ENCODE measurements at regions not wholly inside any gene's neighbourhood (a gene's known extent, or its start where the extent isn't known, plus 50 kb on each side); places are given as distances from the start of the nearest gene placed in this dataset.

DNA sequence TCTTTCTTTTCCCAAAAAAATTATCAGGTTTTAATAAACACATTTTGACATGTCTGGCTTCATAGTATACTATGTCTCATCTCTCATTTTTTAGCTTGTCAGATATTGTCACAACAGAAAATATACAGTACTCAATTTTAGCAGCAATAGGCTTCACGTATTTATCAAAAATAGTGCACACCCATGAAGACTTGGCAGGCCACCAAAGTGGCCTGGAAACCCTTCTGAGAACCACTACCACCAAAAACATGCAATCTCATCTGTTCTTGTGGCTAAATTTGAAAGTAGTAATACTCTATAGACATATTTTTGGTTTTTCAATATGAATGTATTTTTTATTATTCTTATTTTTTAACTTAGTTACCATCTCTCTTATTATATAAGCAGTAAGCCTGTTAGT, 1094.5 kb upstream of the LRRN3 start:
- TF ChIP-seq POLR2A (IDR thresholded peaks at IDR 0.05), result no peak
- TF ChIP-seq, protein P1, sequence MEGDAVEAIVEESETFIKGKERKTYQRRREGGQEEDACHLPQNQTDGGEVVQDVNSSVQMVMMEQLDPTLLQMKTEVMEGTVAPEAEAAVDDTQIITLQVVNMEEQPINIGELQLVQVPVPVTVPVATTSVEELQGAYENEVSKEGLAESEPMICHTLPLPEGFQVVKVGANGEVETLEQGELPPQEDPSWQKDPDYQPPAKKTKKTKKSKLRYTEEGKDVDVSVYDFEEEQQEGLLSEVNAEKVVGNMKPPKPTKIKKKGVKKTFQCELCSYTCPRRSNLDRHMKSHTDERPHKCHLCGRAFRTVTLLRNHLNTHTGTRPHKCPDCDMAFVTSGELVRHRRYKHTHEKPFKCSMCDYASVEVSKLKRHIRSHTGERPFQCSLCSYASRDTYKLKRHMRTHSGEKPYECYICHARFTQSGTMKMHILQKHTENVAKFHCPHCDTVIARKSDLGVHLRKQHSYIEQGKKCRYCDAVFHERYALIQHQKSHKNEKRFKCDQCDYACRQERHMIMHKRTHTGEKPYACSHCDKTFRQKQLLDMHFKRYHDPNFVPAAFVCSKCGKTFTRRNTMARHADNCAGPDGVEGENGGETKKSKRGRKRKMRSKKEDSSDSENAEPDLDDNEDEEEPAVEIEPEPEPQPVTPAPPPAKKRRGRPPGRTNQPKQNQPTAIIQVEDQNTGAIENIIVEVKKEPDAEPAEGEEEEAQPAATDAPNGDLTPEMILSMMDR (IDR thresholded peaks at IDR 0.05), result no peak
- no peak for TF ChIP-seq EP300 (IDR thresholded peaks at IDR 0.05)
